ENCODE measurements at regions not wholly inside any gene's neighbourhood (a gene's known extent, or its start where the extent isn't known, plus 50 kb on each side); places are given as distances from the start of the nearest gene placed in this dataset.

GRCh38 chr6:6772751-6773150, 184.2 kb downstream of the LY86 start:
- TF ChIP-seq POLR2A (IDR thresholded peaks at IDR 0.05) (no peak), CTCF (IDR thresholded peaks at IDR 0.05) (no peak)
